GM12878 (cell line): ENCODE measurements at regions not wholly inside any gene's neighbourhood (a gene's known extent, or its start where the extent isn't known, plus 50 kb on each side); places are given as distances from the start of the nearest gene placed in this dataset.

Experiments used
- ATAC-seq: fragments of 200-7000 bp; cut with Tn5 transposase; 3 replicates; pipeline ENCODE4 v1.9.1; 2020; ENCODE audit warnings: mild to moderate bottlenecking, moderate library complexity
- BruUV-seq: library from RNA; stranded (reverse); fragments of 400-500 nt; replicated peaks from 2 replicates; lab custom pipeline; 2021; lab: Mats Ljungman, UMichigan
- CTCF ChIA-PET: fragments of 300-600 bp; sonication (Branson Sonifier 250); formaldehyde crosslinking; extraction: SDS; loops from one replicate; lab custom pipeline; 2021; ENCODE audit warnings: inconsistent platforms; lab: Yijun Ruan, JAX
- POLR2A ChIA-PET: fragments of 350-600 bp; formaldehyde crosslinking; extraction: SDS; loops from one replicate; lab custom pipeline; 2021; ENCODE audit warnings: inconsistent platforms; lab: Charles Lee
- RAD21 ChIA-PET: fragments of 300-600 bp; sonication (Branson Sonifier 250); formaldehyde crosslinking; loops from one replicate; lab custom pipeline; 2023; ENCODE audit warnings: antibody characterized with exemption; ENCODE audit not compliant: unreplicated experiment; lab: Charles Lee
- SMC1A ChIA-PET: fragments of 300-600 bp; sonication (Branson Sonifier 250); formaldehyde crosslinking; loops from one replicate; lab custom pipeline; 2023; ENCODE audit not compliant: unreplicated experiment, uncharacterized antibody; lab: Charles Lee
- DNase-seq: peaks from one replicate; pipeline ENCODE4 v3.0.0-alpha.2; 2011; ENCODE audit warnings: low read depth, low spot score
- FAIRE-seq: peaks from 3 replicates; lab custom pipeline; 2011; peaks lifted over from hg19 to GRCh38; lab: Jason Lieb, UNC
- H2AFZ ChIP-seq: 2 replicates; pipeline ENCODE4 v1.6.0; 2011; ENCODE audit warnings: low read depth, low read length, control low read depth; ENCODE audit not compliant: control insufficient read depth
- H3K27ac ChIP-seq: 2 replicates; pipeline ENCODE4 v1.5.1; 2011; ENCODE audit warnings: control low read depth; ENCODE audit not compliant: control insufficient read depth, insufficient read depth
- H3K27me3 ChIP-seq, 2 experiments: replicated peaks in 1 of 2; 2 replicates each; pipeline versions ENCODE4 v1.6.0 to v1.6.1; 2011; ENCODE audit warnings: low read length in 1 of 2; ENCODE audit not compliant: control insufficient read depth in 2 of 2, insufficient read depth in 2 of 2
- H3K36me3 ChIP-seq, 2 experiments: 2 replicates each; pipeline ENCODE4 v1.5.1; 2011; ENCODE audit warnings: low read length in 1 of 2; ENCODE audit not compliant: control insufficient read depth in 2 of 2, insufficient read depth in 2 of 2
- H3K4me1 ChIP-seq: 2 replicates; pipeline ENCODE4 v1.6.1; 2011; ENCODE audit warnings: mild to moderate bottlenecking, low read length, moderate library complexity, mixed read lengths; ENCODE audit not compliant: control insufficient read depth, insufficient read depth
- H3K4me2 ChIP-seq: 2 replicates; pipeline ENCODE4 v1.6.0; 2011; ENCODE audit warnings: control low read depth; ENCODE audit not compliant: control insufficient read depth, insufficient read depth
- H3K4me3 ChIP-seq: fragments of 200-600 bp; sonication (generic); 2 replicates; pipeline ENCODE4 v1.5.1; 2016
- H3K79me2 ChIP-seq: 2 replicates; pipeline ENCODE4 v1.6.0; 2011; ENCODE audit warnings: low read length; ENCODE audit not compliant: control insufficient read depth, insufficient read depth
- H3K9ac ChIP-seq: 2 replicates; pipeline ENCODE4 v1.8.0; 2011; ENCODE audit warnings: low read length, control low read depth, mixed read lengths; ENCODE audit not compliant: control insufficient read depth, insufficient read depth
- H3K9me3 ChIP-seq: replicated peaks from 3 replicates; pipeline ENCODE4 v1.5.1; 2011; ENCODE audit warnings: mild to moderate bottlenecking, low read length; ENCODE audit not compliant: control insufficient read depth, insufficient read depth
- H4K20me1 ChIP-seq: 2 replicates; pipeline ENCODE4 v1.6.0; 2011; ENCODE audit not compliant: control insufficient read depth, insufficient read depth
- CBFB ChIP-seq: IDR thresholded peaks from 2 replicates; pipeline ENCODE4 v1.6.1; 2016; ENCODE audit warnings: antibody characterized with exemption, low read depth
- ESRRA ChIP-seq: IDR thresholded peaks from 2 replicates; pipeline ENCODE4 v1.6.1; 2012; ENCODE audit warnings: mild to moderate bottlenecking, low read length, improper control_type of control experiment
- IRF4 ChIP-seq: IDR thresholded peaks from 2 replicates; pipeline ENCODE4 v1.6.1; 2011; ENCODE audit warnings: low read depth, low read length
- MTA3 ChIP-seq: IDR thresholded peaks from 2 replicates; pipeline ENCODE4 v1.6.1; 2012; ENCODE audit warnings: low read length, inconsistent platforms, borderline replicate concordance
- NFYB ChIP-seq: IDR thresholded peaks from 2 replicates; pipeline ENCODE4 v1.6.1; 2011; ENCODE audit warnings: low read depth, mild to moderate bottlenecking, low read length, improper control_type of control experiment, moderate library complexity; ENCODE audit not compliant: insufficient read depth
- PAX5 ChIP-seq: IDR thresholded peaks from 2 replicates; pipeline ENCODE4 v1.6.1; 2011; ENCODE audit warnings: low read depth, low read length, borderline replicate concordance
- POLR2AphosphoS2 ChIP-seq: IDR thresholded peaks from 2 replicates; pipeline ENCODE4 v1.6.1; 2011; ENCODE audit warnings: low read depth, mild to moderate bottlenecking, low read length, improper control_type of control experiment, moderate library complexity
- RCOR1 ChIP-seq: conservative IDR thresholded peaks from 2 replicates; pipeline ENCODE4 v1.6.1; 2012; ENCODE audit warnings: low read depth, low read length, improper control_type of control experiment
- SPI1 ChIP-seq: IDR thresholded peaks from 2 replicates; pipeline ENCODE4 v1.6.1; 2011; ENCODE audit warnings: low read depth, mild to moderate bottlenecking, low read length, moderate library complexity, borderline replicate concordance; ENCODE audit not compliant: insufficient read depth
- STAT3 ChIP-seq: IDR thresholded peaks from 2 replicates; pipeline ENCODE4 v1.6.1; 2011; ENCODE audit warnings: low read depth, low read length, improper control_type of control experiment
- ZSCAN29 ChIP-seq: fragments of 450-650 bp; IDR thresholded peaks from 2 replicates; pipeline ENCODE4 v1.6.1; 2017; ENCODE audit warnings: mild to moderate bottlenecking, moderate library complexity
- WGBS: methylation state at CpG from one replicate; pipeline ENCODE4 v1.1.6; 2016; ENCODE audit warnings: low lambda C conversion rate; ENCODE audit not compliant: insufficient replicate concordance, insufficient coverage; ENCODE audit errors: missing lambda C conversion rate; 5-methylcytosine and 5-hydroxymethylcytosine counted together
- in situ Hi-C: fragments of 300-500 bp; cut with MboI; formaldehyde crosslinking; loops from 9 replicates; pipeline ENCODE4 v1.14.3; 2018; ENCODE audit warnings: mixed read lengths
- intact Hi-C: fragments of 100-400 bp; cut with micrococcal nuclease; formaldehyde crosslinking; loops from one replicate; pipeline ENCODE4 v1.14.2; 2022; ENCODE audit not compliant: unreplicated experiment
- TF ChIP-seq, protein P1 (sequence below): fragments of 450-650 bp; IDR thresholded peaks from 2 replicates; pipeline ENCODE4 v1.6.1; 2016; ENCODE audit warnings: mild to moderate bottlenecking, moderate library complexity, borderline replicate concordance
- TF ChIP-seq, protein P2 (sequence below): fragments of 450-650 bp; IDR thresholded peaks from 2 replicates; pipeline ENCODE4 v1.6.1; 2017; ENCODE audit warnings: borderline replicate concordance
- TF ChIP-seq, protein P3 (sequence below): fragments of 450-650 bp; IDR thresholded peaks from 2 replicates; pipeline ENCODE4 v1.6.1; 2018; ENCODE audit warnings: borderline replicate concordance, mild to moderate bottlenecking; ENCODE audit not compliant: partially characterized antibody
- TF ChIP-seq, protein P4 (sequence below): fragments of 450-650 bp; IDR thresholded peaks from 2 replicates; pipeline ENCODE4 v1.6.1; 2014; ENCODE audit warnings: mild to moderate bottlenecking

DNA sequence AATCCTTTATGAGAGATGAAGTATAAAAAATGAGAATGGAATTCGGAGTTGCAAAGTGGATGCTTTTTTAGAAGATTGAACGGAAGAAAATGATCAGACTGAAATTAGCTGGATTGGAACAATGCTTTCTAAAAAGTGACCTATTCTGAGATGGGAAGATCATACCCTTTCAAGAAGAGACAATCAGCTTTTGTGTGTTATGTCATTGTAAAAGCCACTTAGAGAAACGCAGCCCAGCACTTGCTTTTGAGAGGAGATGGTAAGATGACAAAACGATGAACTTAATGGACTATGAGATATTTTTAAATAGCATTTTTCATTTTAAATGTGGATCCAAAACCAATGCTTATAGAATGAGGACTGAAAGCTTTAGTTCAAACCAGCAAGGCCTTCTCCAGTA lies 871.4 kb upstream of the KLHL29 start (continued):
- TF ChIP-seq, protein P1, sequence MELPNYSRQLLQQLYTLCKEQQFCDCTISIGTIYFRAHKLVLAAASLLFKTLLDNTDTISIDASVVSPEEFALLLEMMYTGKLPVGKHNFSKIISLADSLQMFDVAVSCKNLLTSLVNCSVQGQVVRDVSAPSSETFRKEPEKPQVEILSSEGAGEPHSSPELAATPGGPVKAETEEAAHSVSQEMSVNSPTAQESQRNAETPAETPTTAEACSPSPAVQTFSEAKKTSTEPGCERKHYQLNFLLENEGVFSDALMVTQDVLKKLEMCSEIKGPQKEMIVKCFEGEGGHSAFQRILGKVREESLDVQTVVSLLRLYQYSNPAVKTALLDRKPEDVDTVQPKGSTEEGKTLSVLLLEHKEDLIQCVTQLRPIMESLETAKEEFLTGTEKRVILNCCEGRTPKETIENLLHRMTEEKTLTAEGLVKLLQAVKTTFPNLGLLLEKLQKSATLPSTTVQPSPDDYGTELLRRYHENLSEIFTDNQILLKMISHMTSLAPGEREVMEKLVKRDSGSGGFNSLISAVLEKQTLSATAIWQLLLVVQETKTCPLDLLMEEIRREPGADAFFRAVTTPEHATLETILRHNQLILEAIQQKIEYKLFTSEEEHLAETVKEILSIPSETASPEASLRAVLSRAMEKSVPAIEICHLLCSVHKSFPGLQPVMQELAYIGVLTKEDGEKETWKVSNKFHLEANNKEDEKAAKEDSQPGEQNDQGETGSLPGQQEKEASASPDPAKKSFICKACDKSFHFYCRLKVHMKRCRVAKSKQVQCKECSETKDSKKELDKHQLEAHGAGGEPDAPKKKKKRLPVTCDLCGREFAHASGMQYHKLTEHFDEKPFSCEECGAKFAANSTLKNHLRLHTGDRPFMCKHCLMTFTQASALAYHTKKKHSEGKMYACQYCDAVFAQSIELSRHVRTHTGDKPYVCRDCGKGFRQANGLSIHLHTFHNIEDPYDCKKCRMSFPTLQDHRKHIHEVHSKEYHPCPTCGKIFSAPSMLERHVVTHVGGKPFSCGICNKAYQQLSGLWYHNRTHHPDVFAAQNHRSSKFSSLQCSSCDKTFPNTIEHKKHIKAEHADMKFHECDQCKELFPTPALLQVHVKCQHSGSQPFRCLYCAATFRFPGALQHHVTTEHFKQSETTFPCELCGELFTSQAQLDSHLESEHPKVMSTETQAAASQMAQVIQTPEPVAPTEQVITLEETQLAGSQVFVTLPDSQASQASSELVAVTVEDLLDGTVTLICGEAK, result no peak
- TF ChIP-seq POLR2AphosphoS2 (no peak), SPI1 (no peak), PAX5 (no peak), MTA3 (no peak), ZSCAN29 (no peak), NFYB (no peak)

DNA sequence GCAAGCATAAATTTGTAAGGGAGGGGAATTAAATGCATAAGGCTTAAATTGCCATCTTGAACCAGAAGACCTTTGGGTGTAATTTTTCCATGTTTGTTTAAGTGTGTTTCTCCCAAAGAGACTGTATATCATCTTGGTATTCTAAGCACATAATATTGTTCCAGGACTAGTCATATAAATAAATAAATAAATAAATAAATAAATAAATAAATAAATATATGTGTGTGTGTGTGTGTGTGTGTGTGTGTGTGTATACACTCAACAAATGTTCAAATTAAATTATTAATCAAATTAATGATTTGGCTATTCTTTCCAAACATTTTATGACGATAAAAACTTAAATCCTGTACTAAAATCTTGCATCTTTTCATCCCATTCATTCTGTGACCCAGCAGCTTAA lies 867.8 kb upstream of the KLHL29 start:
- Histone ChIP-seq H3K4me1 (no peaks in the 10 kb centered on the region), H3K4me2 (no peak overlapping the region), H3K27ac (no peak overlapping the region), H3K4me3 (no peak overlapping the region), H3K27me3 (no peaks in the 10 kb centered on the region), H3K9me3 (no peaks in the 10 kb centered on the region), H3K36me3 (no peaks in the 10 kb centered on the region), H3K9ac (no peak overlapping the region), H3K79me2 (no peaks in the 10 kb centered on the region), H2AFZ (no peak overlapping the region), H4K20me1 (no peaks in the 10 kb centered on the region)
- intact Hi-C loops (no loop called here), in situ Hi-C loops (no loop called here)
- FAIRE-seq (no peak), ATAC-seq (no peak), DNase-seq (no peak)
- 0% methylated on average over 1 of the region's 1 CpG for WGBS
- RAD21 ChIA-PET, result no interaction called here
- CTCF ChIA-PET, result no interaction called here
- POLR2A ChIA-PET, result no interaction called here
- SMC1A ChIA-PET, result interaction anchor here (0.6 to 1.0 kb wide), 3 partner anchors 11 to 1583 kb away, joined by 3 to 4 read pairs (median 3); no protein-coding TSS in a partner anchor
- no TSS peak for BruUV-seq
- TF ChIP-seq, protein P2, sequence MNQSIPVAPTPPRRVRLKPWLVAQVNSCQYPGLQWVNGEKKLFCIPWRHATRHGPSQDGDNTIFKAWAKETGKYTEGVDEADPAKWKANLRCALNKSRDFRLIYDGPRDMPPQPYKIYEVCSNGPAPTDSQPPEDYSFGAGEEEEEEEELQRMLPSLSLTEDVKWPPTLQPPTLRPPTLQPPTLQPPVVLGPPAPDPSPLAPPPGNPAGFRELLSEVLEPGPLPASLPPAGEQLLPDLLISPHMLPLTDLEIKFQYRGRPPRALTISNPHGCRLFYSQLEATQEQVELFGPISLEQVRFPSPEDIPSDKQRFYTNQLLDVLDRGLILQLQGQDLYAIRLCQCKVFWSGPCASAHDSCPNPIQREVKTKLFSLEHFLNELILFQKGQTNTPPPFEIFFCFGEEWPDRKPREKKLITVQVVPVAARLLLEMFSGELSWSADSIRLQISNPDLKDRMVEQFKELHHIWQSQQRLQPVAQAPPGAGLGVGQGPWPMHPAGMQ, result no peak
- no peak for TF ChIP-seq CBFB
- no peak for TF ChIP-seq IRF4
- TF ChIP-seq, protein P3, sequence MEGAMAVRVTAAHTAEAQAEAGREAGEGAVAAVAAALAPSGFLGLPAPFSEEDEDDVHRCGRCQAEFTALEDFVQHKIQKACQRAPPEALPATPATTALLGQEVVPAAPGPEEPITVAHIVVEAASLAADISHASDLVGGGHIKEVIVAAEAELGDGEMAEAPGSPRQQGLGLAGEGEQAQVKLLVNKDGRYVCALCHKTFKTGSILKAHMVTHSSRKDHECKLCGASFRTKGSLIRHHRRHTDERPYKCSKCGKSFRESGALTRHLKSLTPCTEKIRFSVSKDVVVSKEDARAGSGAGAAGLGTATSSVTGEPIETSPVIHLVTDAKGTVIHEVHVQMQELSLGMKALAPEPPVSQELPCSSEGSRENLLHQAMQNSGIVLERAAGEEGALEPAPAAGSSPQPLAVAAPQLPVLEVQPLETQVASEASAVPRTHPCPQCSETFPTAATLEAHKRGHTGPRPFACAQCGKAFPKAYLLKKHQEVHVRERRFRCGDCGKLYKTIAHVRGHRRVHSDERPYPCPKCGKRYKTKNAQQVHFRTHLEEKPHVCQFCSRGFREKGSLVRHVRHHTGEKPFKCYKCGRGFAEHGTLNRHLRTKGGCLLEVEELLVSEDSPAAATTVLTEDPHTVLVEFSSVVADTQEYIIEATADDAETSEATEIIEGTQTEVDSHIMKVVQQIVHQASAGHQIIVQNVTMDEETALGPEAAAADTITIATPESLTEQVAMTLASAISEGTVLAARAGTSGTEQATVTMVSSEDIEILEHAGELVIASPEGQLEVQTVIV, result no peak
- TF ChIP-seq, protein P4, sequence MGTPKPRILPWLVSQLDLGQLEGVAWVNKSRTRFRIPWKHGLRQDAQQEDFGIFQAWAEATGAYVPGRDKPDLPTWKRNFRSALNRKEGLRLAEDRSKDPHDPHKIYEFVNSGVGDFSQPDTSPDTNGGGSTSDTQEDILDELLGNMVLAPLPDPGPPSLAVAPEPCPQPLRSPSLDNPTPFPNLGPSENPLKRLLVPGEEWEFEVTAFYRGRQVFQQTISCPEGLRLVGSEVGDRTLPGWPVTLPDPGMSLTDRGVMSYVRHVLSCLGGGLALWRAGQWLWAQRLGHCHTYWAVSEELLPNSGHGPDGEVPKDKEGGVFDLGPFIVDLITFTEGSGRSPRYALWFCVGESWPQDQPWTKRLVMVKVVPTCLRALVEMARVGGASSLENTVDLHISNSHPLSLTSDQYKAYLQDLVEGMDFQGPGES, result no peak
- no peak for TF ChIP-seq ESRRA
- TF ChIP-seq RCOR1, result no peak
- TF ChIP-seq SPI1, result no peak
- no peak for TF ChIP-seq STAT3
- TF ChIP-seq MTA3, result no peak
